ENCODE measurements at regions not wholly inside any gene's neighbourhood (a gene's known extent, or its start where the extent isn't known, plus 50 kb on each side); places are given as distances from the start of the nearest gene placed in this dataset.

- no peak for TF ChIP-seq SMC3 (conservative IDR thresholded peaks at IDR 0.05; ENCODE audit: poor library complexity)
- TF ChIP-seq, protein P1, sequence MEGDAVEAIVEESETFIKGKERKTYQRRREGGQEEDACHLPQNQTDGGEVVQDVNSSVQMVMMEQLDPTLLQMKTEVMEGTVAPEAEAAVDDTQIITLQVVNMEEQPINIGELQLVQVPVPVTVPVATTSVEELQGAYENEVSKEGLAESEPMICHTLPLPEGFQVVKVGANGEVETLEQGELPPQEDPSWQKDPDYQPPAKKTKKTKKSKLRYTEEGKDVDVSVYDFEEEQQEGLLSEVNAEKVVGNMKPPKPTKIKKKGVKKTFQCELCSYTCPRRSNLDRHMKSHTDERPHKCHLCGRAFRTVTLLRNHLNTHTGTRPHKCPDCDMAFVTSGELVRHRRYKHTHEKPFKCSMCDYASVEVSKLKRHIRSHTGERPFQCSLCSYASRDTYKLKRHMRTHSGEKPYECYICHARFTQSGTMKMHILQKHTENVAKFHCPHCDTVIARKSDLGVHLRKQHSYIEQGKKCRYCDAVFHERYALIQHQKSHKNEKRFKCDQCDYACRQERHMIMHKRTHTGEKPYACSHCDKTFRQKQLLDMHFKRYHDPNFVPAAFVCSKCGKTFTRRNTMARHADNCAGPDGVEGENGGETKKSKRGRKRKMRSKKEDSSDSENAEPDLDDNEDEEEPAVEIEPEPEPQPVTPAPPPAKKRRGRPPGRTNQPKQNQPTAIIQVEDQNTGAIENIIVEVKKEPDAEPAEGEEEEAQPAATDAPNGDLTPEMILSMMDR (IDR thresholded peaks at IDR 0.05; ENCODE audit: poor library complexity, severe bottlenecking): no peak
- TF ChIP-seq, protein P2, sequence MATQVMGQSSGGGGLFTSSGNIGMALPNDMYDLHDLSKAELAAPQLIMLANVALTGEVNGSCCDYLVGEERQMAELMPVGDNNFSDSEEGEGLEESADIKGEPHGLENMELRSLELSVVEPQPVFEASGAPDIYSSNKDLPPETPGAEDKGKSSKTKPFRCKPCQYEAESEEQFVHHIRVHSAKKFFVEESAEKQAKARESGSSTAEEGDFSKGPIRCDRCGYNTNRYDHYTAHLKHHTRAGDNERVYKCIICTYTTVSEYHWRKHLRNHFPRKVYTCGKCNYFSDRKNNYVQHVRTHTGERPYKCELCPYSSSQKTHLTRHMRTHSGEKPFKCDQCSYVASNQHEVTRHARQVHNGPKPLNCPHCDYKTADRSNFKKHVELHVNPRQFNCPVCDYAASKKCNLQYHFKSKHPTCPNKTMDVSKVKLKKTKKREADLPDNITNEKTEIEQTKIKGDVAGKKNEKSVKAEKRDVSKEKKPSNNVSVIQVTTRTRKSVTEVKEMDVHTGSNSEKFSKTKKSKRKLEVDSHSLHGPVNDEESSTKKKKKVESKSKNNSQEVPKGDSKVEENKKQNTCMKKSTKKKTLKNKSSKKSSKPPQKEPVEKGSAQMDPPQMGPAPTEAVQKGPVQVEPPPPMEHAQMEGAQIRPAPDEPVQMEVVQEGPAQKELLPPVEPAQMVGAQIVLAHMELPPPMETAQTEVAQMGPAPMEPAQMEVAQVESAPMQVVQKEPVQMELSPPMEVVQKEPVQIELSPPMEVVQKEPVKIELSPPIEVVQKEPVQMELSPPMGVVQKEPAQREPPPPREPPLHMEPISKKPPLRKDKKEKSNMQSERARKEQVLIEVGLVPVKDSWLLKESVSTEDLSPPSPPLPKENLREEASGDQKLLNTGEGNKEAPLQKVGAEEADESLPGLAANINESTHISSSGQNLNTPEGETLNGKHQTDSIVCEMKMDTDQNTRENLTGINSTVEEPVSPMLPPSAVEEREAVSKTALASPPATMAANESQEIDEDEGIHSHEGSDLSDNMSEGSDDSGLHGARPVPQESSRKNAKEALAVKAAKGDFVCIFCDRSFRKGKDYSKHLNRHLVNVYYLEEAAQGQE (IDR thresholded peaks at IDR 0.05; ENCODE audit: borderline replicate concordance): no peak
- TF ChIP-seq EZH2 (IDR thresholded peaks at IDR 0.05; ENCODE audit: borderline replicate concordance, insufficient read depth, low read length, poor library complexity, severe bottlenecking): no peak
- no peaks in the 10 kb centered on the region for H3K27me3 ChIP-seq (ENCODE audit: insufficient read depth, low read depth, low read length)
- H3K27ac ChIP-seq (ENCODE audit: low read length): no peak overlapping the region
- H3K9me2 ChIP-seq (ENCODE audit: insufficient read depth, low read length): no peaks in the 10 kb centered on the region
- no peak overlapping the region for H3K4me2 ChIP-seq (ENCODE audit: low read length)
- no peak overlapping the region for H3K4me3 ChIP-seq (ENCODE audit: low read length)
- H3K79me2 ChIP-seq (replicated peaks; ENCODE audit: insufficient read depth, low read length): no peaks in the 10 kb centered on the region
- H3K9me3 ChIP-seq (ENCODE audit: low read length): peaks cover 5% of the 10 kb centered on the region
- H4K20me1 ChIP-seq (ENCODE audit: insufficient read depth): no peaks in the 10 kb centered on the region
- H3F3A ChIP-seq (ENCODE audit: insufficient read depth, low read length, poor library complexity, severe bottlenecking): no peaks in the 10 kb centered on the region
- H2AFZ ChIP-seq (ENCODE audit: low read depth, low read length): no peak overlapping the region
- no peaks in the 10 kb centered on the region for H3K36me3 ChIP-seq (ENCODE audit: insufficient read depth, low read length)
- no peak overlapping the region for H3K9ac ChIP-seq (ENCODE audit: low read length)
Observed at GRCh38 chr12:64997858-64998257, 123.2 kb downstream of the WIF1 start.

- no peak overlapping the region for H3K27ac ChIP-seq (ENCODE audit: low read length)
- no peak overlapping the region for H3K4me2 ChIP-seq (ENCODE audit: low read length)
- no peak overlapping the region for H2AFZ ChIP-seq (ENCODE audit: low read depth, low read length)
- H3K79me2 ChIP-seq (replicated peaks; ENCODE audit: insufficient read depth, low read length): no peaks in the 10 kb centered on the region
- peaks cover 5% of the 10 kb centered on the region for H3K9me3 ChIP-seq (ENCODE audit: low read length)
- TF ChIP-seq EP300 (conservative IDR thresholded peaks at IDR 0.05; ENCODE audit: poor library complexity, severe bottlenecking): no peak
- no peak for TF ChIP-seq MXI1 (conservative IDR thresholded peaks at IDR 0.05; ENCODE audit: poor library complexity, severe bottlenecking)
- TF ChIP-seq, protein P2 (IDR thresholded peaks at IDR 0.05; ENCODE audit: borderline replicate concordance): no peak
- no peak for TF ChIP-seq RAD21 (conservative IDR thresholded peaks at IDR 0.05)
- no peak for TF ChIP-seq TAF1 (IDR thresholded peaks at IDR 0.05; ENCODE audit: low read depth)
- TF ChIP-seq, protein P1 (IDR thresholded peaks at IDR 0.05; ENCODE audit: poor library complexity, severe bottlenecking): no peak
- no peak for TF ChIP-seq POLR2AphosphoS5 (IDR thresholded peaks at IDR 0.05)
- TF ChIP-seq EZH2 (IDR thresholded peaks at IDR 0.05; ENCODE audit: borderline replicate concordance, insufficient read depth, low read length, poor library complexity, severe bottlenecking): no peak
- TF ChIP-seq SMC3 (conservative IDR thresholded peaks at IDR 0.05; ENCODE audit: poor library complexity): no peak
- no peaks in the 10 kb centered on the region for H3K27me3 ChIP-seq (ENCODE audit: insufficient read depth, low read depth, low read length)
- no peaks in the 10 kb centered on the region for H4K20me1 ChIP-seq (ENCODE audit: insufficient read depth)
- H3F3A ChIP-seq (ENCODE audit: insufficient read depth, low read length, poor library complexity, severe bottlenecking): no peaks in the 10 kb centered on the region
- no peaks in the 10 kb centered on the region for H3K9me2 ChIP-seq (ENCODE audit: insufficient read depth, low read length)
- no peak overlapping the region for H3K9ac ChIP-seq (ENCODE audit: low read length)
- no peaks in the 10 kb centered on the region for H3K36me3 ChIP-seq (ENCODE audit: insufficient read depth, low read length)
- H3K4me3 ChIP-seq (ENCODE audit: low read length): no peak overlapping the region
Observed at GRCh38 chr12:64998371-64999147, 122.5 kb downstream of the WIF1 start.
